ENCODE measurements at regions not wholly inside any gene's neighbourhood (a gene's known extent, or its start where the extent isn't known, plus 50 kb on each side); places are given as distances from the start of the nearest gene placed in this dataset.
"Not testable (repeated sequence)": the region's sequence is repeated elsewhere in the genome, so short reads cannot be mapped to it uniquely, and the experiment has no call there.

DNA sequence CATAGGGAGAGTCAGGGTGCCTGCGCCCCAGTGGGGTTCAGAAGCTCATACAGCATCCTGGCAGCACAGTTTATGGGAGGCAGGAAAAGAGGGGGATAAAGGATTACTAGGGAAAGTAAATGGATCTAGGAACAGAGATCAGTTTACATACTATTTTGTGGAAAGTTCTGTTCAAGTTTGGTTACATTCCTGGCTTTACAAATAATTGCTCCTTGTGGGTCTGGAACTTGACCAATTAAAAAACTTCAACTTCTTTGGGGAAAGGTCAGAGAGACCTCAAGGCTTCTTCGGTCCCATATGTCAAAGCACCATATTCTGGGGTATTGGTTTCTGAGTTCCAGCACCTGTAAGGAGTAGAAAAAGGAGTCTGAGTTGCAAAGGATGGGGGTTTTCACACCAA lies 64.1 kb downstream of the ZDHHC19 start:
- no peak for FAIRE-seq
- no peak for TF ChIP-seq POLR2A (IDR thresholded peaks at IDR 0.05; ENCODE audit: low read depth, low read length)

DNA sequence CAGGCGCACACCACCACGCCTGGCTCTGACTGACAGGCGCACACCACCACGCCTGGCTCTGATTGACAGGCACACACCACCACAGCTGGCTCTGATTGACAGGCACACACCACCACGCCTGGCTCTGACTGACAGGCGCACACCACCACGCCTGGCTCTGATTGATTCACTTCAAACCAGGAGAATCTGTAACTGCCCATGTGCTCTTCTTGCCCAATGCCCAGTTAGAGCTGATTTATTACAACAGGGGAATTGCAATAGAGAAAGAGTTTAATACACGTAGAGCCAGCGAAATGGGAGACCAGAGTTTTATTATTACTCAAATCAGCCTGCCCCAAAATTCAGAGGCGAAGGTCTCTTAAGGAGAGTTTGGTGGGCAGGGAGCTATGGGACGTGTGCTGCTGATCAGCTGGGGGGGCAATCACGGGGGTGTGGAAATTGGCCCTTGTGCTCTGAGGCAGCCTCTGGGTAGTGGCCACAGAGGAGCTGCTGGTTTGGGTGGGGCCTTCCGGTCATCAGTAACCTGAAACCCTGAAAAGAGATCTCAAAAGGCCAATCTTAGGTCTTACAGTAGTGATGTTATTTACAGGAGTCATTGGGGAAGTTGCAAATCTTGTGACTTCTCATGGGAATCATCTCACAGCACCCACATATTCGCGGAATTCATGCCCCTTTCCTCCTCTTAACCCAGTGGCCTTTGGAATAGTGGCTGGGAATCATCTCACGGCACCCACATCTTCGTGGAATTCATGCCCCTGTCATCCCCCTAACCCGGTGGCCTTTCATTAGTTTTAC lies 63.8 kb upstream of the TFRC start:
- no peak for TF ChIP-seq POLR2A (IDR thresholded peaks at IDR 0.05; ENCODE audit: low read depth, low read length)
- DNase-seq (ENCODE audit: insufficient read length, low spot score) (no peak), FAIRE-seq (no peak)

More for the DNA sequence above, 64.1 kb downstream of the ZDHHC19 start:
- no peak for DNase-seq (ENCODE audit: insufficient read length, low spot score)

DNA sequence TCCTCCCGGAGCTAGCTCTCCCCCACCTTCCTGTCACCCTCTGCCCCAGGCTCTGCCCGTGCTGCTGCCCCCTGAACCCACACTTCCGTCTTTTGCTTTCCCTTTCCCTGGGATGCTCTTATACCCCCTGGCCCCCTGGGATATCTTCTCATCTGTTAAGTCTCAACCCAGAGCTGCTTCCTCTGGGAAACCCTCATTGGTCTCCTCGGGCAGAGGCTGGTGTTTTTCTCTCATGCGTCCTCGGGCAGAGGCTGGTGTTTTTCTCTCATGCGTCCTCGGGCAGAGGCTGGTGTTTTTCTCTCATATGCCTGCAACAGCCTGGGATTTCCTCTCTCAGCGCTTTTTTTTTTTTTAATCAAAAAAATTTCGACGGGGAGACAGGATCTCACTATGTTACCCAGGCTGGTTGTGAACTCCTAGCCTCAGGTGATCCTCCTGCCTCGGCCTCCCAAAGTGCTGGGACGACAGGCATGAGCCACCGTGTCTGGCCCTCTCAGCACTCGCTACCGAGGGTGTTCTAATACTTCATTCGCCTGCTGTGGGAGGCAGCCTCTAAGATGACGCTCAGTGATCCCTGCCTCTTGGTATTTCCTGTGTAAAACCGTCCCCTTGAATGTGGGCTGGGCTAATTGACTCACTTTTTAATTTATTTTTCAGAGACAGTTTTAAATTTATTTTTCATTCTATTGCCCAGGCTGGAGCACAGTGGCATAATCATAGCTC lies 62.7 kb upstream of the TFRC start:
- DNase-seq (ENCODE audit: insufficient read length, low spot score) (peak; percentile 82), FAIRE-seq (peak; percentile 78)
- TF ChIP-seq POLR2A (IDR thresholded peaks at IDR 0.05; ENCODE audit: low read depth, low read length) = peak; percentile 30; the same call in 1 of the 2 replicates

DNA sequence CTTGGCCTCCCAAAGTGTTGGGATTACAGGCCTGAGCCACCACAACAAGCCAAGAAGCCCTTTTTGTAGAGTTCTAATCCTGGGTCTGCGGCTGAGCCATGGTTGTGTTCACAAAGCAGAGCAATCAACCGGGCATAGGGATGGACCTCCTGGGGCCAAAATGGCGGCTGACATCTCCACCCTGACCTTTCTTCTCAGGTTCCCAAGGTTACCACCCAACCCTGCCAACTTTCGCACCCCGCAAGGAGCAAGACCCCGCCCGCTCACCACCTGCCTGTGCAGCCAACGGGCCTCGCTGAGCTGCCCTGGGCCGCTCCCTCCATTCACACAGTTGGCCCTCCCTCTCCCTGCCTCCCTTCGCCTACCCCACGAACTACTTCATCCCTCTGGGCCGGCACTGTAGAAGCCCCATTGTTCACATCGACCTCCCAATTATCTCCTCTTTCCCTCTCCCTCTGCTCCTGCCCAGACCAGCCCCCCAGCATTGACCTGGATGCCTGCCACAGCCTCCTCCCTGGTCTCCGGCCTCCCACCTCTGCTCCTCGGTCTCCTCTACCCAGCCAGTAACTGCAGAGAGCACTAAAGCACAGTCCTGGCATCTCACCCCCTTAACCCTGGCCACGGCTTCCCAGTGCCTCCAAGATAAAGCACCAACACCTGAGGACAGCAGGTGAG lies 62.0 kb upstream of the TFRC start:
- FAIRE-seq = no peak
- DNase-seq (ENCODE audit: insufficient read length, low spot score) = no peak
- no peak for TF ChIP-seq POLR2A (IDR thresholded peaks at IDR 0.05; ENCODE audit: low read depth, low read length)

DNA sequence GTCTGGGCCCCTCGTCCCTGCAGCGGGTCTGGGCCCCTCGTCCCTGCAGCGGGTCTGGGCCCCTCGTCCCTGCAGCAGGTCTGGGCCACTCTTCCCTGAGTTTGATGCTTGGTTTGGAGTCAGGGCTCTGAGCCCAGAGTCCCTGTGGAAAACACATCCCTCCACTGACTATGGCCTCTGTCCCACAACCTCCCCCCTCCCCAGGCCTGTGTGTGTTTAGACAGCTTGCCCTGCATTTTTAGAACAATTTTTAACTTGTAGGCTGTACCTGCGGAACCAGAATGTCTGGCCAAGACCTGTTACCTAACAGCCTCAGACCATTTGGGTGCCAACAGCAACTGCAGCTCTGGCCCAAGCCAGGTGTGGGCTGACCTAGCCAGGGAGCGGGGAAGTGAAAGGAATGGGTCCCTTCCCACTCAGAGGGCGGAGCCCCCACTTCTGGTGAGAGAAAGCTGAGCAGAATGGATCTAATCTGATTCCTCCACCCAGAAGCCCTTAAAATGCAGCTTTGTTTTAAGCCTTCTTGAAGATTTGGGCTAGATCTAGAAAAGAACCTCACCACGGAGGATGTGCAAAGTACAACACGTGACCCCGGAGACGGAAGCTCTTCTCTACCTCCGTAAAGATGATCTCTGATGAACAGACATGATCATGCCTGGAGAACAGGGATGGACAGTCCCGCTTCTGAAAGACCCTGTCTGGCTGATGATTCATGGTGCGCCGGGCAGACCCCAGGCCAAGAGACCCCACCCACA lies 60.5 kb upstream of the TFRC start:
- FAIRE-seq = no peak
- DNase-seq (ENCODE audit: insufficient read length, low spot score) = no peak
- no peak for TF ChIP-seq POLR2A (IDR thresholded peaks at IDR 0.05; ENCODE audit: low read depth, low read length)

DNA sequence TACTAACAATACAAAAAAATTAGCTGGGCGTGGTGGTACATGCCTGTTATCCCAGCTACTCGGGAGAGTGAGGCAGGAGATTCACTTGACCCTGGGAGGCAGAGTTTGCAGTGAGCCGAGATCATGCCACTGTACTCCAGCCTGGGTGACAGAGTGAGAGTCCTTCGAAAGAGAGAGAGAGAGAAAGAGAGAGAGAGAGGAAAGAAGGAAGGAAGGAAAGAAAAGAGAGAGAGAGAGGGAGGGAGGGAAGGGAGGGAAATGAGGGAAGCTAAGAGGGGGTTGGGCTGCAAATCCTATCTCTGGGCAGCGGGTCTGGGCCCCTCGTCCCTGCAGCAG lies 59.9 kb upstream of the TFRC start:
- FAIRE-seq (no peak), DNase-seq (ENCODE audit: insufficient read length, low spot score) (no peak)
- TF ChIP-seq POLR2A (IDR thresholded peaks at IDR 0.05; ENCODE audit: low read depth, low read length) = no peak

DNA sequence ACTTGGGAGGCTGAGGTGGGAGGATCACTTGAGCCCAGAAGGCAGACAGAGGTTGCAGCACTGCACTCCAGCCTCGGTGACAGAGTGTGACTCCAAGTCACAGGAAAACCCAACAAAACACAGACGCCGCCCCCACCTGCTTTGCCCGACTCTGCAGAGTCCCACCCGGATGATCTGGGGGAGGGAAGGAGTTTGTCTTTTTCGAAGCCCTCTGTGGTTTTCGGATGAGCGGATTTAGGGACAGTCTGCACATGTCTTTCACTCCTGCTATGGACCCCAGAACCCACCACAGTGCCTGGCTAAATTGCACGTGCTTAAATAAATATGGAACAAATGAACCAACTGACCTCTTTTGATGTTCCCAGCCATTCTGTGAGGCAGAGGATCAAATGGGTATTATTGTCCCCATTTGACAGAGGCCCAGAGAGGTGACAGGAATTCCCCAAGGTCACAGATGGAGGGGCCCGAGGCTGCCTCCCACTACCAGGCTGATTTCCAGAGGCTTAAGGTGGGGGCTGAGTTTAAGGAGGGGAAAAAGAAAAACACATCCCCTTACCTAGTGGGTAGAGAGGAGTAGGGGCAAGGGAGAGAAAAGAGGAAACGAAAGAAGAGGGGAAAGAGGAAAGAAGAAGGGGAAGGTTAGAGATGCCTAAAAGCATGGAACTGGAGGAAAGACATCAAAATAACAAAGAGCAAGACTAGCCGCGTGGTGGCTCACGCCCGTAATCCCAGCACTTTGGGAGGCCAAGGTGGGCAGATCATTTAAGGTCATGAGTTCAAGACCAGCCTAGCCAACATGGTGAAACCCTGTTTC lies 59.4 kb upstream of the TFRC start:
- FAIRE-seq = no peak
- DNase-seq (ENCODE audit: insufficient read length, low spot score) = no peak
- TF ChIP-seq POLR2A (IDR thresholded peaks at IDR 0.05; ENCODE audit: low read depth, low read length) = no peak

DNA sequence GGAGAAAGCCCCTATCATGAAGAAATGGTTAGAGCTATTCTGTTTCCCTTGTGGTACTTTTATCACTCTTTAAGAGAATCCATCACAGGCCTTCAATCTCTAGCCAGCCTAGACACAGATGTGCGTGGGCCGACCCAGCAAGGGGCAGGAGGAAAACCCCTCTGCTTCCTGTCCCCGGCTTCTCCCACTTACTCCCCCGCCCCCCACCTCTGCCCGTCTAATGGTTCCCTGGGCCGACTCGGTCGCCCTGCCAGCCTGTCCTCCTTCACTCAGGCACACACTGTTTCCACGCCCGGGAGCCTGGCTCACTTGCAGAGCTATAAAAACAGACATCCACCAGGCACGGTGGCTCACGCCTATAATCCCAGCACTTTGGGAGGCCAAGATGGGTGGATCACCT lies 58.3 kb upstream of the TFRC start:
- no peak for TF ChIP-seq POLR2A (IDR thresholded peaks at IDR 0.05; ENCODE audit: low read depth, low read length)
- FAIRE-seq = no peak
- no peak for DNase-seq (ENCODE audit: insufficient read length, low spot score)

DNA sequence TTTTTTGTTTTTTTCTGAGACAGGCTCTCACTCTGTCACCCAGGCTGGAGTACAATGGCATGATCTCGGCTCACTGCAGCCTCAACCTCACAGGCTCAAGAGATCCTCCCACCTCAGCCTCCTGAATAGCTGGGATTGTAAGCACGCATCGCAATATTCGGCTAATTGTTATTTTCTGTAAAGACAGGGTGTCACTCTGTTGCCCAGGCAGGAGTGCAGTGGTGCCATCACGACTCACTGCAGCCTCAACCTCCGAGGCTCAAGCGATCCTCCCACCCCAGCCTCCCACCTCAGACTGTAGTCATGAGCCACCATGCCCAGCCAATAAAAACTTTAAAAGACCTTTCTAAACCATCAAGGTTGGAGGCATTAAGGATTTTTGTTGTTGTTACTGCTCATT lies 57.4 kb upstream of the TFRC start:
- no peak for DNase-seq (ENCODE audit: insufficient read length, low spot score)
- no peak for FAIRE-seq
- TF ChIP-seq POLR2A (IDR thresholded peaks at IDR 0.05; ENCODE audit: low read depth, low read length) = no peak

DNA sequence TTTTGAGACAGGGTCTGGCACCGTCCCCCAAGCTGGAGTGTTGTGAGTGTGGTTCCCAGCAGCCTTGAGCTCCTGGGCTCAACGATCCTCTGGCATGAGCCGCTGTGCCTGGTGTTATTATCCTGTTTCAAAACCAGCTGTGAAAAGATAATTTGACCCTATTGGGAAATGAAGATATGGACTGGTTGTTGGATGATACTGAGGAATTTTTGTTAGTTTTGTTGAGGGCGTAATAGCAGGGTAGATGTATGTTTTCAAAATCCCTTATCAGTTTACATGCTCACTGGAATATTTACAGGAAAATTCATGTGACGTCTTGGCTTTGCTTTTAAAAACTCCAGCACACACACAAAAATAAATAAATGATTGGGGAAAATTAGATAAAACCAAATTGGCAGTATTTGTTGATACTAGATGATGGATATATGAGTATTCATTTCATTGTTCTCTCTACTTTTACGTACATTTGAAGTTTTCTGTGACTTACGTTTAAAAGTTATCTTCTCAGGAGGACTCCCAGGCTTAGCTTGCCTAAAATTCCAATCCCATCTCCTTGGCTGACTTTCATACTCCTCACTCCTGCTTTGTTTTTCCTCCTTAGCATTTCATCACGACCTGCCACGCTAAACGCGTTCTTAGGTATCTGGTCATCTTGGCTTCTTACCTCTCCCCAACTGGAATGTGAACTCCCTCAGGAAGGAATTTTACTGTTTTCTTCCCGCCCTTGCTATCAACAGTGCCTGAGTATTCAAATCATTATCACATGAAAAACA lies 56.8 kb upstream of the TFRC start:
- FAIRE-seq (no peak), DNase-seq (ENCODE audit: insufficient read length, low spot score) (no peak)
- no peak for TF ChIP-seq POLR2A (IDR thresholded peaks at IDR 0.05; ENCODE audit: low read depth, low read length)

DNA sequence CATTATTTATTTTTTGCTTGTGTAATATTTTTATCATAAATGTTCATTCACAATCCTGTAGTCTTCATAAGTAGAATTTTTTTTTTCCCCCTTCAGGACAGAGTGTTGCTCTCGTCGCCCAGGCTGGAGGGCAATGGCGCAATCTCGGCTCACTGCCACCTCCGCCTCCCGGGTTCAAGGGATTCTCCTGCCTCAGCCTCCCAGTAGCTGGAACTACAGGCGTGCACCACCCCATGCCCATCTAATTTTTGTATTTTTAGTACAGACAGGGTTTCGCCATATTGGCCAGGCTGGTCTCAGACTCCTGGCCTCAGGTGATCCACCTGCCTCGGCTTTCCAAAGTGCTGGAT lies 54.7 kb upstream of the TFRC start:
- not testable (repeated sequence) for FAIRE-seq

DNA sequence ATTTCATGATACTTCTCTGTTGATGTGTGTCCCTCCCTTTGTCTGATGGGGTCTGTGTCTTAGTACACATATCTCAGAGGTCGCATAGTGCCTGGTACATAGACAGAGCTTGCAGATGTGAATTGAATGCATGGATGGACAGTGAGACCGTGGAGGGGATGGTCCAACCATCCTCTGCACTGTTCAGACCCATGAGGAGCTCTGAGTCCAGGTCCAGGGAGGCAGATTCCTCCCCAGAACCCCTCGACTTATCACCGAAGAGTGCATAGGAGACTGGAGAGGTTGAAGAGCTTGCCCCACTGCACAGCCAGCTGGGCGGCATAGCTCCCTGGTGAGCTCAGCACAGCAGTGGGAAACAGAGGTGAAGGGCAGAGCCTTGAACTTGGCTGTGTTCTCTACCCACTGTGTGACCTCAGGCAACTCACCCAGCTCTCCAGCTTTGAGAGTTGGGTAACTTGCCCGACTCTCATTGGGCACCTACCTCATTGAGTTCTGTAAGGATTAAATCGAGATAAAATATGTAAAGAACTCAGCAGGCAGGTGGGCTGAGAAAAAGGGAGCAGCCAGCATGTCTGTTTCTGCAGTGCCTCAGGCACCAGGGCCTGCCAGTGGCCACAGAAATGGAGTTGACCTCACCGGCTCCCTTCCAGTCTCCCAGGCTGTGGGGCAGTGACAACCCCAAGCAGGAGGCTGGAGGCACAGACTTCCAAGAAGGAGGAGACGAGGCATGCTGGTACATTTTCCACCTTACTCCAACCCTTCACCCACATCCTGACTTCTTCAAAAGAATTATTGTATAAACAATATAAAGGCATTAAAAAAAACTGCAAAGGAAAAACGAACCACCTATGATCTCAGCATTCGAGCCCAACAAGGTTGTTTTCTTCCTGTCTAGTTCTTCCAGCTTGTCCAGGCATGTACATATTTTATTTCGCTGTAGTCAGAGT lies 54.1 kb upstream of the TFRC start:
- TF ChIP-seq POLR2A (IDR thresholded peaks at IDR 0.05; ENCODE audit: low read depth, low read length) = no peak
- FAIRE-seq = peak; percentile 87
- peak; percentile 85 for DNase-seq (ENCODE audit: insufficient read length, low spot score)

More for the DNA sequence above, 54.7 kb upstream of the TFRC start:
- DNase-seq (ENCODE audit: insufficient read length, low spot score) = not testable (repeated sequence)

All from H54 (cell line).